Neural progenitor cell (in vitro differentiated cells): ENCODE measurements at regions not wholly inside any gene's neighbourhood (a gene's known extent, or its start where the extent isn't known, plus 50 kb on each side); places are given as distances from the start of the nearest gene placed in this dataset.
A peak's percentile ranks its signal among the peaks of the same experiment; 100 is the strongest.

Source experiments
- DNase-seq: peaks from one replicate; pipeline ENCODE4 v3.0.0-alpha.2; 2016; ENCODE audit warnings: low spot score
- H2AFZ ChIP-seq: fragments of 200-600 bp; sonication (generic); replicated peaks from 2 replicates; pipeline ENCODE4 v1.6.1; 2016; ENCODE audit warnings: antibody characterized with exemption
- H3F3A ChIP-seq: fragments of 200-600 bp; sonication (generic); 2 replicates; pipeline ENCODE4 v1.6.1; 2016; ENCODE audit warnings: antibody characterized with exemption, low read depth
- H3K27ac ChIP-seq: fragments of 200-600 bp; sonication (generic); 2 replicates; pipeline ENCODE4 v1.5.1; 2016; ENCODE audit warnings: mild to moderate bottlenecking
- H3K27me3 ChIP-seq: fragments of 200-600 bp; sonication (generic); 2 replicates; pipeline ENCODE4 v1.6.1; 2016; ENCODE audit warnings: mild to moderate bottlenecking, moderate library complexity
- H3K36me3 ChIP-seq: fragments of 200-600 bp; sonication (generic); 2 replicates; pipeline ENCODE4 v1.5.1; 2016
- H3K4me1 ChIP-seq: fragments of 200-600 bp; sonication (generic); 2 replicates; pipeline ENCODE4 v1.6.1; 2016; ENCODE audit warnings: mixed run types
- H3K4me2 ChIP-seq: fragments of 200-600 bp; sonication (generic); 2 replicates; pipeline ENCODE4 v1.6.1; 2016
- H3K4me3 ChIP-seq: fragments of 200-600 bp; sonication (generic); 2 replicates; pipeline ENCODE4 v1.5.1; 2016
- H3K79me2 ChIP-seq: fragments of 200-600 bp; sonication (generic); 2 replicates; pipeline ENCODE4 v1.6.1; 2016; ENCODE audit warnings: low read depth
- H3K9ac ChIP-seq: fragments of 200-600 bp; sonication (generic); 2 replicates; pipeline ENCODE4 v1.6.1; 2016
- H3K9me3 ChIP-seq: fragments of 200-600 bp; sonication (generic); 2 replicates; pipeline ENCODE4 v1.5.1; 2016; ENCODE audit warnings: low read depth
- H4K20me1 ChIP-seq: fragments of 200-600 bp; sonication (generic); 2 replicates; pipeline ENCODE4 v1.6.1; 2016; ENCODE audit warnings: low read depth
- H3K27ac Mint-ChIP-seq: 3 replicates; pipeline ENCODE4 v1.8.0; 2021; ENCODE audit warnings: mixed read lengths
- H3K27me3 Mint-ChIP-seq: 2 replicates; pipeline ENCODE4 v1.8.0; 2022; ENCODE audit warnings: low read depth, mild to moderate bottlenecking, inconsistent platforms, moderate library complexity, mixed read lengths; ENCODE audit not compliant: insufficient read depth
- H3K36me3 Mint-ChIP-seq: 3 replicates; pipeline ENCODE4 v1.8.0; 2021; ENCODE audit warnings: mixed read lengths
- H3K4me1 Mint-ChIP-seq: 3 replicates; pipeline ENCODE4 v1.8.0; 2021; ENCODE audit warnings: mixed read lengths
- H3K4me3 Mint-ChIP-seq: 3 replicates; pipeline ENCODE4 v1.8.0; 2021; ENCODE audit warnings: mild to moderate bottlenecking, moderate library complexity, mixed read lengths
- H3K9me3 Mint-ChIP-seq: 3 replicates; pipeline ENCODE4 v1.8.0; 2020; ENCODE audit warnings: mixed read lengths
- CTCF ChIP-seq: fragments of 200-600 bp; sonication (generic); IDR thresholded peaks from 2 replicates; pipeline ENCODE4 v1.5.1; 2017; ENCODE audit warnings: antibody characterized with exemption, mild to moderate bottlenecking
- EZH2 ChIP-seq: fragments of 200-600 bp; sonication (generic); IDR thresholded peaks from 2 replicates; pipeline ENCODE4 v1.6.1; 2017; ENCODE audit warnings: antibody characterized with exemption, mild to moderate bottlenecking, moderate library complexity
- EZH2phosphoT487 ChIP-seq: fragments of 200-600 bp; sonication (generic); IDR thresholded peaks from 2 replicates; pipeline ENCODE4 v1.6.1; 2017; ENCODE audit warnings: antibody characterized with exemption

GRCh38 chr21:38140207-38140903 is 116.4 kb upstream of the KCNJ15 start:
- Histone ChIP-seq H3K4me3 (no peak overlapping the region), H3K4me2 (no peak overlapping the region), H3K27ac (no peak overlapping the region), H3K9ac (no peak overlapping the region), H2AFZ (no peak overlapping the region), H3F3A (no peaks in the 10 kb centered on the region), H3K4me1 (peaks cover 6% of the 10 kb centered on the region), H3K36me3 (peaks cover 6% of the 10 kb centered on the region), H3K79me2 (no peaks in the 10 kb centered on the region), H3K9me3 (no peaks in the 10 kb centered on the region), H4K20me1 (no peaks in the 10 kb centered on the region), H3K27me3 (no peaks in the 10 kb centered on the region)
- H3K4me3 Mint-ChIP-seq, result no peak overlapping the region
- no peaks in the 10 kb centered on the region for H3K36me3 Mint-ChIP-seq
- no peak overlapping the region for H3K27ac Mint-ChIP-seq
- peaks cover 3% of the 10 kb centered on the region for H3K4me1 Mint-ChIP-seq
- H3K9me3 Mint-ChIP-seq, result peaks cover 7% of the 10 kb centered on the region
- DNase-seq, result peak; percentile 11
- TF ChIP-seq EZH2phosphoT487, result no peak
- no peak for TF ChIP-seq EZH2
- no peak for TF ChIP-seq CTCF
- H3K27me3 Mint-ChIP-seq, result no peaks in the 10 kb centered on the region

GRCh38 chr21:38142224-38142623 is 114.6 kb upstream of the KCNJ15 start:
- no peak overlapping the region for H3K9ac ChIP-seq
- no peak overlapping the region for H3K4me3 Mint-ChIP-seq
- H3K27ac ChIP-seq, result no peak overlapping the region
- H4K20me1 ChIP-seq, result no peaks in the 10 kb centered on the region
- peaks cover 10% of the 10 kb centered on the region for H3K36me3 ChIP-seq
- no peak overlapping the region for H2AFZ ChIP-seq
- no peaks in the 10 kb centered on the region for H3K79me2 ChIP-seq
- DNase-seq, result no peak
- H3K27me3 Mint-ChIP-seq, result no peaks in the 10 kb centered on the region
- no peak overlapping the region for H3K4me3 ChIP-seq
- TF ChIP-seq EZH2, result no peak
- no peak for TF ChIP-seq CTCF
- no peak for TF ChIP-seq EZH2phosphoT487
- no peak overlapping the region for H3K27ac Mint-ChIP-seq
- H3K4me2 ChIP-seq, result no peak overlapping the region
- H3K9me3 ChIP-seq, result no peaks in the 10 kb centered on the region
- H3K9me3 Mint-ChIP-seq, result peaks cover 13% of the 10 kb centered on the region
- H3K4me1 Mint-ChIP-seq, result peaks cover 3% of the 10 kb centered on the region
- no peaks in the 10 kb centered on the region for H3F3A ChIP-seq
- no peaks in the 10 kb centered on the region for H3K27me3 ChIP-seq
- H3K4me1 ChIP-seq, result peaks cover 6% of the 10 kb centered on the region
- no peaks in the 10 kb centered on the region for H3K36me3 Mint-ChIP-seq

- no peaks in the 10 kb centered on the region for H3K9me3 ChIP-seq
- H3K4me3 ChIP-seq, result no peak overlapping the region
- no peak overlapping the region for H3K27ac ChIP-seq
- no peaks in the 10 kb centered on the region for H3K27me3 ChIP-seq
- peaks cover 10% of the 10 kb centered on the region for H3K36me3 ChIP-seq
- Mint-ChIP-seq H3K4me3 (no peak overlapping the region), H3K36me3 (no peaks in the 10 kb centered on the region), H3K27me3 (no peaks in the 10 kb centered on the region), H3K4me1 (peaks cover 7% of the 10 kb centered on the region), H3K9me3 (peaks cover 13% of the 10 kb centered on the region), H3K27ac (no peak overlapping the region)
- H3K4me1 ChIP-seq, result peaks cover 10% of the 10 kb centered on the region
- no peaks in the 10 kb centered on the region for H4K20me1 ChIP-seq
- no peak for TF ChIP-seq CTCF
- TF ChIP-seq EZH2, result no peak
- no peak for TF ChIP-seq EZH2phosphoT487
- H3F3A ChIP-seq, result no peaks in the 10 kb centered on the region
- no peak overlapping the region for H2AFZ ChIP-seq
- H3K9ac ChIP-seq, result no peak overlapping the region
- no peak for DNase-seq
- no peak overlapping the region for H3K4me2 ChIP-seq
- no peaks in the 10 kb centered on the region for H3K79me2 ChIP-seq
Measured at GRCh38 chr21:38144193-38144592, 112.6 kb upstream of the KCNJ15 start.
